Rectal smooth muscle tissue (tissue), 1 donor: ENCODE measurements at regions not wholly inside any gene's neighbourhood (a gene's known extent, or its start where the extent isn't known, plus 50 kb on each side); places are given as distances from the start of the nearest gene placed in this dataset.

Experiments used
- H3K27ac ChIP-seq: one replicate; pipeline ENCODE4 v1.7.0; 2013; ENCODE audit warnings: low read depth, low read length, inconsistent platforms
- H3K27me3 ChIP-seq: one replicate; pipeline ENCODE4 v1.7.0; 2013; ENCODE audit warnings: low read length; ENCODE audit not compliant: control insufficient read depth, insufficient read depth
- H3K36me3 ChIP-seq: one replicate; pipeline ENCODE4 v1.7.0; 2013; ENCODE audit warnings: low read length; ENCODE audit not compliant: control insufficient read depth, insufficient read depth
- H3K4me1 ChIP-seq: one replicate; pipeline ENCODE4 v1.7.0; 2013; ENCODE audit warnings: low read length; ENCODE audit not compliant: control insufficient read depth, insufficient read depth
- H3K4me3 ChIP-seq: one replicate; pipeline ENCODE4 v1.7.0; 2013; ENCODE audit warnings: low read length
- H3K9ac ChIP-seq: one replicate; pipeline ENCODE4 v1.7.0; 2013; ENCODE audit warnings: low read length

GRCh38 chr9:106643211-106643930 lies 219.6 kb upstream of the ZNF462 start:
- Histone ChIP-seq H3K27me3 (no peaks in the 10 kb centered on the region), H3K36me3 (no peaks in the 10 kb centered on the region), H3K27ac (no peak overlapping the region), H3K4me1 (no peaks in the 10 kb centered on the region), H3K9ac (no peak overlapping the region), H3K4me3 (no peak overlapping the region)

DNA sequence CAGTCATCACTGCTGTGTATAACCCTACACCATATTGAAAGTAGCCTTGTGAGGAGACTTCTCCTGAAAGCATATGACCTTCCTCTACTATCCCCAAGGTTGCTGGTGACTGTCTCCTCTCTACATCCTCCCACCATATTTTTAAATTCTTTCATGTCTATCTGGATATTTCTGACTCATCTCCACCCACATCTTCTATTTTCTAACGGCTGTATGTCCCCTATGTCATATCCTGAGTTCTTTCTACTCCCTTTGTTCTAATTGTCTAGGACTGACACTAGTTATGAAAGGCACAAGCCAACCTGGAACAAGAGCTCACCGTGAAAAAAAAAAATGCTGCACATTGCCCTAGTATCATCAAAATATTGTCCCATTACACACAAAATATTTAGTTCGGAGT lies 218.3 kb upstream of the ZNF462 start:
- Histone ChIP-seq H3K36me3 (no peaks in the 10 kb centered on the region), H3K27ac (no peak overlapping the region), H3K9ac (no peak overlapping the region), H3K27me3 (no peaks in the 10 kb centered on the region), H3K4me1 (no peaks in the 10 kb centered on the region), H3K4me3 (no peak overlapping the region)

GRCh38 chr9:106648799-106649198 lies 214.2 kb upstream of the ZNF462 start:
- Histone ChIP-seq H3K27me3 (no peaks in the 10 kb centered on the region), H3K4me3 (no peak overlapping the region), H3K36me3 (no peaks in the 10 kb centered on the region), H3K4me1 (no peaks in the 10 kb centered on the region), H3K9ac (no peak overlapping the region), H3K27ac (no peak overlapping the region)

- H3K4me3 ChIP-seq: no peak overlapping the region
- H3K27me3 ChIP-seq: no peaks in the 10 kb centered on the region
These were observed 213.3 kb upstream of the ZNF462 start for GRCh38 chr9:106649664-106650063.

GRCh38 chr9:106653213-106653612 lies 209.8 kb upstream of the ZNF462 start:
- Histone ChIP-seq H3K27ac (no peak overlapping the region), H3K4me1 (no peaks in the 10 kb centered on the region), H3K9ac (no peak overlapping the region), H3K36me3 (no peaks in the 10 kb centered on the region), H3K4me3 (no peak overlapping the region), H3K27me3 (no peaks in the 10 kb centered on the region)

More at GRCh38 chr9:106649664-106650063, 213.3 kb upstream of the ZNF462 start:
- Histone ChIP-seq H3K36me3 (no peaks in the 10 kb centered on the region), H3K9ac (no peak overlapping the region), H3K4me1 (no peaks in the 10 kb centered on the region), H3K27ac (no peak overlapping the region)

- no peak overlapping the region for H3K4me3 ChIP-seq
- H3K9ac ChIP-seq: no peak overlapping the region
- H3K36me3 ChIP-seq: no peaks in the 10 kb centered on the region
- H3K4me1 ChIP-seq: no peaks in the 10 kb centered on the region
- H3K27ac ChIP-seq: no peak overlapping the region
- no peaks in the 10 kb centered on the region for H3K27me3 ChIP-seq
These were observed 207.0 kb upstream of the ZNF462 start for GRCh38 chr9:106655966-106656365.

DNA sequence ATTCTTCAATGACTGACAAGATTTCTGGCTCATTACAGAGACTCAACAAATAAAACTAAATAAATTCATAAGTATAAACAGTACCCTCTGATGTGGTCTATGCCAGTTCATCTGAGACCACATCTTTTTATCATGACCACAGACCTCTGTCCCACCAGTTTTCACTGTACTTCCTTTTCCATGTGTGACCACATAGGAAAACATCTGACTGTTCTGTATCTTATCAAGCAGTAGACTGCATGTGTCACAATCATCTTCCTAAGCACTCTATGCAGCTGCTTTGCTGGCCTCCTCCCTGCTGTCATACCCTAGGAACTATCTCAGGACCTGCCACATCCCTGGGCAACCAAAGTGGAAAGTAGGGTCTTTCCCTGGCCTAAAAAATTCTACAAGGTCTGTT lies 205.0 kb upstream of the ZNF462 start:
- Histone ChIP-seq H3K36me3 (no peaks in the 10 kb centered on the region), H3K27ac (no peak overlapping the region), H3K4me1 (no peaks in the 10 kb centered on the region), H3K27me3 (no peaks in the 10 kb centered on the region), H3K9ac (no peak overlapping the region), H3K4me3 (no peak overlapping the region)

- no peaks in the 10 kb centered on the region for H3K36me3 ChIP-seq
- no peak overlapping the region for H3K27ac ChIP-seq
- no peak overlapping the region for H3K4me3 ChIP-seq
- H3K27me3 ChIP-seq: no peaks in the 10 kb centered on the region
- peaks cover 2% of the 10 kb centered on the region for H3K4me1 ChIP-seq
- H3K9ac ChIP-seq: no peak overlapping the region
These were observed 194.4 kb upstream of the ZNF462 start for GRCh38 chr9:106668534-106668933.

DNA sequence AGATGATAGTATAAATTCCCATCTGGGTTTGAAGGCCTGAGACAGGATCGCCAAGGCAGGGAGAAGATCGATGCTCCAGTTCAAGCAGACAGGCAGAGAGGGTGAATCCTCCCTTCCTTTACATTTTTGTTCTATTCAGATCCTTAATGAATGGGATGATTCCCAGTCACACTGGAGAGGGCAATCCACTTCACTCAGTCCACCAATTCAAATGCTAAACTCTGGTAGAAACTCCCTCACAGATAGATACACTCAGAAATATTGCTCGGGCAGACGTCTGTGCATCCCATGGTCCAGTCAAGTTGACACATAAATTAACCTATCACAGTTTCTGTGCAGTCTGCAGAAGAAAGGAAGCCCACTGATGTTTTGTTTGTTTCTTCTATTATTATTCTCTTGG lies 193.1 kb upstream of the ZNF462 start:
- peaks cover 2% of the 10 kb centered on the region for H3K4me1 ChIP-seq
- no peak overlapping the region for H3K9ac ChIP-seq
- H3K36me3 ChIP-seq: no peaks in the 10 kb centered on the region
- H3K4me3 ChIP-seq: no peak overlapping the region
- H3K27me3 ChIP-seq: no peaks in the 10 kb centered on the region
- H3K27ac ChIP-seq: no peak overlapping the region

GRCh38 chr9:106670418-106670817 lies 192.5 kb upstream of the ZNF462 start:
- H3K27ac ChIP-seq: no peak overlapping the region
- H3K27me3 ChIP-seq: no peaks in the 10 kb centered on the region
- peaks cover 2% of the 10 kb centered on the region for H3K4me1 ChIP-seq
- no peaks in the 10 kb centered on the region for H3K36me3 ChIP-seq
- H3K9ac ChIP-seq: no peak overlapping the region
- no peak overlapping the region for H3K4me3 ChIP-seq

DNA sequence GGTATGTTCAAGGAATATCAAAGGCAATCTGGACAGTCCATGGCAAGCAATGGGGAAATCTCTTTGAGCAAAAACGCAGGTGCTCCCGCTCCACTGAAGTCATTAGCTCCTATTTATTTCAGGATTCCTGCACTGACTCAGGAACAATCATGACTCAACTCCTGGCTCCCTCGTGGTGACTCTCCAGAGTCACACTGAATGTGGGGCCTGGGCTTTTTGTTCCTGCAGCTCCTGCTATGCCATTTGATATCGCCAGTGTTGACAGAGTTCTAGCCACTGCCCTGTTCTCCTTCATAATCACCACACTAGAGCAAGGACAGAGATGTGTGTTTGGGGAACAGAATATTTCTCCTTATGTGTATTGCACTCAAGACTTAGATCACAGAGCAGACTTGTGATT lies 187.2 kb upstream of the ZNF462 start:
- H3K27me3 ChIP-seq: no peaks in the 10 kb centered on the region
- no peak overlapping the region for H3K4me3 ChIP-seq
- no peak overlapping the region for H3K27ac ChIP-seq
- no peaks in the 10 kb centered on the region for H3K4me1 ChIP-seq
- no peak overlapping the region for H3K9ac ChIP-seq
- no peaks in the 10 kb centered on the region for H3K36me3 ChIP-seq

DNA sequence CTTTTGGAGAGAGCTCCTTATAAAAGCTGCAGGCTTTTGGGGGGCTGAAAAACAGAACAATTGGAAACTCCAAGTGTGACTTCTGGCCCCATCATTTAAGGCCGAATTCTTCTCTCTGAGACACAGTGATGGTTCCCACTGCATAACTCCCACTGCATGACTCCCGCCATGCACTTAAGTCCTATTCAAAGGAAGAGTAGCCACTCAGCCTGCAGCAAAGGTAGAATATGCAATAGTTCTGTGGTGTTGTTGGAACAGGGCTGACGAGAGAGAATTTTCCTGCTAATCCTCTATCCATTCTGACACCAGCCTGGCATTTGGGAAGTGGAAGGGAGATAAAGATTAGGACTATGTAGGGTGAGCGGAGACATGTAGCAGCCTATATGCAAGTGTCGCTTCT lies 185.6 kb upstream of the ZNF462 start:
- Histone ChIP-seq H3K9ac (no peak overlapping the region), H3K4me3 (no peak overlapping the region), H3K4me1 (no peaks in the 10 kb centered on the region), H3K36me3 (no peaks in the 10 kb centered on the region), H3K27ac (no peak overlapping the region), H3K27me3 (no peaks in the 10 kb centered on the region)

DNA sequence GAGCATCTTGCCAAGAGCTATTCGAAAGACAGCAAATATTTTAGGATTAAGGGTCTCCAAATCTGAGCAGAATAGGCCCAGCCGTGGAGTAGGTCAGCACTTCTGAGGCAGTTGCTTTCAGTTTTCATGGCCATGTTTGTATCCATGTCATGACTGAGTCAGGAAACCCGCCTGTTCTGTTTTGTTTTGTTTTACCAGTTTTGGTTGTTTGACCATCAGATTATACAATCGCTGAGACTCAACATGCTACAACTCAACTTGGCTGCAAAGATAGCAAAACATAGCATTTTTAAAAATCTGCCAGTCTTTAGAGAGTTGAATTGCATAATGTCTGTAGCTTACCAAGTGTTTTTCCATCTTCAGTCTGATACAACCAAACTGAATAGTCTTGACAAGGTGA lies 185.1 kb upstream of the ZNF462 start:
- H3K36me3 ChIP-seq: no peaks in the 10 kb centered on the region

More for the DNA sequence above, 185.1 kb upstream of the ZNF462 start:
- Histone ChIP-seq H3K27ac (no peak overlapping the region), H3K9ac (no peak overlapping the region), H3K4me3 (no peak overlapping the region), H3K4me1 (no peaks in the 10 kb centered on the region), H3K27me3 (no peaks in the 10 kb centered on the region)
